HCT116 (cell line): ENCODE measurements at regions not wholly inside any gene's neighbourhood (a gene's known extent, or its start where the extent isn't known, plus 50 kb on each side); places are given as distances from the start of the nearest gene placed in this dataset.

Experiments
- EZH2 ChIP-seq: fragments of 200-600 bp; sonication (generic); IDR thresholded peaks from 2 replicates; pipeline ENCODE4 v1.6.1; 2017; ENCODE audit warnings: antibody characterized with exemption, mixed run types
- EZH2phosphoT487 ChIP-seq: fragments of 200-600 bp; IDR thresholded peaks from 2 replicates; pipeline ENCODE4 v1.6.1; 2018; ENCODE audit warnings: antibody characterized with exemption, borderline replicate concordance
- POLR2A ChIP-seq: IDR thresholded peaks from 2 replicates; pipeline ENCODE4 v1.7.0; 2011; ENCODE audit warnings: borderline replicate concordance; ENCODE audit not compliant: insufficient read depth, insufficient read length; ENCODE audit errors: extremely low read depth
- RAD21 ChIP-seq: IDR thresholded peaks from 2 replicates; pipeline ENCODE4 v1.6.1; 2012; ENCODE audit warnings: low read depth, mild to moderate bottlenecking
- TF ChIP-seq, protein P1 (sequence below), 3 experiments: fragments of 200-600 bp in 1 of 3; sonication (generic) in 1 of 3; IDR thresholded peaks in 2 of 3; conservative IDR thresholded peaks in 1 of 3; 2 replicates each; pipeline ENCODE4 v1.5.1; 2012 to 2017; ENCODE audit warnings: low read depth in 2 of 3, low read length in 2 of 3, antibody characterized with exemption in 1 of 3, borderline replicate concordance in 1 of 3, control low read depth in 1 of 3, mild to moderate bottlenecking in 1 of 3, mixed read lengths in 1 of 3, mixed run types in 1 of 3, moderate library complexity in 1 of 3; ENCODE audit not compliant: insufficient read depth in 1 of 3

DNA sequence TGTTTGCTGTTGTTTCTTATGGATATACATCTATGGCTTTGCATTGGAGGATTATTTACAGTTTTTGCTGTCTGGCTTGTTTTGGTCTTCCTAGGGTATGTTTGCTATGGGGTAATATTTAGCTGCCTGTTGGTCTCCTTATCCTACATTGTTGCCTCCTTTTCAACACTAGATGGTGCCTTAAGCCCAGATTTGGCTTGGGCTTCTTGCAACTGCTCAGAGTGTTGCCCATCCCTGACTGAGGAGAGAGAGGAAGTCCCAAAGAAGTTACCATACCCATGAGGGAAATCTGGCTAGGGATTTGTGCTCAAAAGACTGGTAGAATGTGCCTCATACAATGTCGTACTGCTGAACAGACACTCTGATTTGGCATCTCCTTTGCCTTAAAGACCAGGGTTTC lies 94.6 kb upstream of the MUCL1 start:
- TF ChIP-seq POLR2A (no peak), EZH2 (no peak), EZH2phosphoT487 (no peak), RAD21 (peak; percentile 87)
- TF ChIP-seq, protein P1, sequence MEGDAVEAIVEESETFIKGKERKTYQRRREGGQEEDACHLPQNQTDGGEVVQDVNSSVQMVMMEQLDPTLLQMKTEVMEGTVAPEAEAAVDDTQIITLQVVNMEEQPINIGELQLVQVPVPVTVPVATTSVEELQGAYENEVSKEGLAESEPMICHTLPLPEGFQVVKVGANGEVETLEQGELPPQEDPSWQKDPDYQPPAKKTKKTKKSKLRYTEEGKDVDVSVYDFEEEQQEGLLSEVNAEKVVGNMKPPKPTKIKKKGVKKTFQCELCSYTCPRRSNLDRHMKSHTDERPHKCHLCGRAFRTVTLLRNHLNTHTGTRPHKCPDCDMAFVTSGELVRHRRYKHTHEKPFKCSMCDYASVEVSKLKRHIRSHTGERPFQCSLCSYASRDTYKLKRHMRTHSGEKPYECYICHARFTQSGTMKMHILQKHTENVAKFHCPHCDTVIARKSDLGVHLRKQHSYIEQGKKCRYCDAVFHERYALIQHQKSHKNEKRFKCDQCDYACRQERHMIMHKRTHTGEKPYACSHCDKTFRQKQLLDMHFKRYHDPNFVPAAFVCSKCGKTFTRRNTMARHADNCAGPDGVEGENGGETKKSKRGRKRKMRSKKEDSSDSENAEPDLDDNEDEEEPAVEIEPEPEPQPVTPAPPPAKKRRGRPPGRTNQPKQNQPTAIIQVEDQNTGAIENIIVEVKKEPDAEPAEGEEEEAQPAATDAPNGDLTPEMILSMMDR (IDR thresholded peaks at IDR 0.05 in 2 of 3, conservative IDR thresholded peaks at IDR 0.05 in 1 of 3; ENCODE audit: borderline replicate concordance in 1 of 3, insufficient read depth in 1 of 3, low read depth in 2 of 3, low read length in 2 of 3) = peak; percentile 53 to 72 (median 64); a peak in 5 of 6 replicates
